WTC11 (cell line): ENCODE measurements at regions not wholly inside any gene's neighbourhood (a gene's known extent, or its start where the extent isn't known, plus 50 kb on each side); places are given as distances from the start of the nearest gene placed in this dataset.

Experiments
- CREB1 ChIP-seq: sonication (generic); formaldehyde crosslinking; IDR thresholded peaks from 2 replicates; pipeline ENCODE4 v1.8.0; 2023; ENCODE audit warnings: mild to moderate bottlenecking, missing genetic modification reagents
- CREM ChIP-seq: sonication (generic); formaldehyde crosslinking; IDR thresholded peaks from 2 replicates; pipeline ENCODE4 v1.8.1; 2022; ENCODE audit warnings: mild to moderate bottlenecking, missing genetic modification reagents, moderate library complexity
- CTCF ChIP-seq: fragments of 200-600 bp; IDR thresholded peaks from 2 replicates; pipeline ENCODE4 v1.8.0; 2022; ENCODE audit warnings: antibody characterized with exemption
- ETV6 ChIP-seq: sonication (generic); formaldehyde crosslinking; IDR thresholded peaks from 2 replicates; pipeline ENCODE4 v1.8.1; 2022; ENCODE audit warnings: mild to moderate bottlenecking, missing genetic modification reagents
- FOXJ3 ChIP-seq: sonication (generic); formaldehyde crosslinking; IDR thresholded peaks from 2 replicates; pipeline ENCODE4 v1.9.0; 2021; ENCODE audit warnings: missing genetic modification reagents, mild to moderate bottlenecking, borderline replicate concordance
- USF1 ChIP-seq: sonication (generic); formaldehyde crosslinking; IDR thresholded peaks from 2 replicates; pipeline ENCODE4 v1.8.0; 2022; ENCODE audit warnings: mild to moderate bottlenecking, missing genetic modification reagents
- ZNF423 ChIP-seq: fragments of 250-450 bp; sonication (Bioruptor Pico); IDR thresholded peaks from 2 replicates; pipeline ENCODE4 v2.1.2; 2022; ENCODE audit warnings: mild to moderate bottlenecking, moderate library complexity

GRCh38 chr10:47059606-47060311 is 148.5 kb downstream of the PTPN20 start:
- TF ChIP-seq ETV6 (CRISPR knock-in tag) = no peak
- no peak for TF ChIP-seq CTCF
- no peak for TF ChIP-seq CREM
- no peak for TF ChIP-seq USF1
- TF ChIP-seq FOXJ3 (CRISPR knock-in tag) = no peak
- TF ChIP-seq CREB1 = no peak
- no peak for TF ChIP-seq ZNF423
